Endothelial cell of umbilical vein (primary cell): ENCODE measurements at regions not wholly inside any gene's neighbourhood (a gene's known extent, or its start where the extent isn't known, plus 50 kb on each side); places are given as distances from the start of the nearest gene placed in this dataset.

Experiments
- BruUV-seq: library from RNA; stranded (reverse); fragments of 400-500 nt; replicated peaks from 2 replicates; lab custom pipeline; 2021; lab: Mats Ljungman, UMichigan
- CTCF ChIA-PET: fragments of 300-600, 350-600 bp; sonication (Branson Sonifier 250); formaldehyde crosslinking; loops from one replicate; lab custom pipeline; 2021; ENCODE audit warnings: antibody characterized with exemption, inconsistent platforms; lab: Charles Lee
- POLR2A ChIA-PET: fragments of 300-600, 350-600 bp; sonication (Branson Sonifier 250); formaldehyde crosslinking; loops from one replicate; lab custom pipeline; 2021; ENCODE audit warnings: antibody characterized with exemption, inconsistent platforms; lab: Charles Lee
- DNase-seq: peaks from one replicate; pipeline ENCODE4 v3.0.0-alpha.2; 2011; ENCODE audit warnings: low read depth, low spot score
- FAIRE-seq: peaks from 2 replicates; lab custom pipeline; 2011; peaks lifted over from hg19 to GRCh38; lab: Jason Lieb, UNC
- H2AFZ ChIP-seq: 2 replicates; pipeline ENCODE4 v1.6.0; 2012; ENCODE audit warnings: low read depth, low read length, control low read depth, inconsistent platforms
- H3K27ac ChIP-seq: 2 replicates; pipeline ENCODE4 v1.5.1; 2011; ENCODE audit warnings: low read depth, mild to moderate bottlenecking, control low read depth, low read length, moderate library complexity; ENCODE audit not compliant: insufficient read depth
- H3K27me3 ChIP-seq, 2 experiments: 2 replicates each; pipeline versions ENCODE4 v1.6.0 to v1.6.1; 2011; ENCODE audit warnings: low read length in 2 of 2, mixed read lengths in 1 of 2; ENCODE audit not compliant: control insufficient read depth in 2 of 2, insufficient read depth in 2 of 2
- H3K36me3 ChIP-seq, 2 experiments: 2 replicates in 1 of 2; 3 replicates in 1 of 2; pipeline ENCODE4 v1.5.1; 2011; ENCODE audit warnings: low read length in 2 of 2, mild to moderate bottlenecking in 1 of 2, moderate library complexity in 1 of 2; ENCODE audit not compliant: control insufficient read depth in 2 of 2, insufficient read depth in 2 of 2; ENCODE audit errors: extremely low read depth in 1 of 2
- H3K4me1 ChIP-seq: 3 replicates; pipeline ENCODE4 v1.5.1; 2011; ENCODE audit warnings: mild to moderate bottlenecking, low read length; ENCODE audit not compliant: control insufficient read depth, insufficient read depth; ENCODE audit errors: extremely low read depth
- H3K4me2 ChIP-seq: 2 replicates; pipeline ENCODE4 v1.6.1; 2011; ENCODE audit warnings: low read length, control low read depth, mixed read lengths; ENCODE audit not compliant: insufficient read depth
- H3K4me3 ChIP-seq, 3 experiments: fragments of 200-600 bp in 1 of 3; sonication (generic), shearing (Covaris generic) in 1 of 3; replicated peaks in 1 of 3; 2 replicates each; pipeline ENCODE4 v1.5.1; 2011 to 2016; ENCODE audit warnings: control low read depth in 3 of 3, low read length in 3 of 3, mild to moderate bottlenecking in 2 of 3, inconsistent platforms in 1 of 3, low read depth in 1 of 3, moderate library complexity in 1 of 3; ENCODE audit not compliant: insufficient read depth in 1 of 3
- H3K79me2 ChIP-seq: 2 replicates; pipeline ENCODE4 v1.6.0; 2012; ENCODE audit warnings: low read length, inconsistent platforms; ENCODE audit not compliant: control insufficient read depth, insufficient read depth
- H3K9ac ChIP-seq: replicated peaks from 2 replicates; pipeline ENCODE3; 2011; ENCODE audit warnings: low read length, control low read depth; ENCODE audit not compliant: insufficient read depth; ENCODE audit errors: extremely low read depth
- H3K9me1 ChIP-seq: replicated peaks from 3 replicates; pipeline ENCODE4 v1.6.0; 2011; ENCODE audit warnings: mild to moderate bottlenecking, low read length; ENCODE audit not compliant: control insufficient read depth, insufficient read depth; ENCODE audit errors: extremely low read depth
- H3K9me3 ChIP-seq: replicated peaks from 2 replicates; pipeline ENCODE4 v1.5.1; 2012; ENCODE audit warnings: low read length, inconsistent platforms; ENCODE audit not compliant: control insufficient read depth, insufficient read depth
- H4K20me1 ChIP-seq: replicated peaks from 2 replicates; pipeline ENCODE3; 2011; ENCODE audit warnings: mild to moderate bottlenecking, low read length; ENCODE audit not compliant: control insufficient read depth, insufficient read depth; ENCODE audit errors: extremely low read depth
- EZH2 ChIP-seq: IDR thresholded peaks from 2 replicates; pipeline ENCODE4 v1.6.1; 2012; ENCODE audit warnings: borderline replicate concordance, low read depth, mild to moderate bottlenecking, moderate library complexity, low read length, inconsistent platforms; ENCODE audit not compliant: severe bottlenecking
- FOS ChIP-seq: IDR thresholded peaks from 2 replicates; pipeline ENCODE4 v1.6.1; 2011; ENCODE audit warnings: mild to moderate bottlenecking, low read length, moderate library complexity, borderline replicate concordance; ENCODE audit not compliant: insufficient read depth
- POLR2A ChIP-seq: IDR thresholded peaks from 2 replicates; pipeline ENCODE4 v1.6.1; 2012; ENCODE audit warnings: low read depth, mild to moderate bottlenecking, control low read depth, low read length
- POLR2AphosphoS5 ChIP-seq: IDR thresholded peaks from 2 replicates; pipeline ENCODE4 v1.6.1; 2012; ENCODE audit warnings: low read depth, mild to moderate bottlenecking, control low read depth, low read length, moderate library complexity; ENCODE audit not compliant: insufficient read depth
- dilution Hi-C: fragments of 300-500 bp; cut with MboI; formaldehyde crosslinking; loops from one replicate; pipeline ENCODE4 v1.15.0; 2019; ENCODE audit warnings: low sequenced_read_pairs; ENCODE audit not compliant: extremely low pct_ligation_motif_present
- intact Hi-C: fragments of 100-400 bp; cut with micrococcal nuclease; formaldehyde crosslinking; loops from one replicate; pipeline ENCODE4 v1.10.0; 2022
- TF ChIP-seq, protein P1 (sequence below), 2 donors: IDR thresholded peaks; 1 replicate in 1 of 2; 2 replicates in 1 of 2; pipeline ENCODE4 v1.5.1; 2011; ENCODE audit warnings: low read length in 2 of 2, mild to moderate bottlenecking in 2 of 2, moderate library complexity in 2 of 2, control low read depth in 1 of 2, inconsistent platforms in 1 of 2, low read depth in 1 of 2; ENCODE audit not compliant: insufficient read depth in 1 of 2; ENCODE audit errors: extremely low read depth in 1 of 2
- TF ChIP-seq, protein P2 (sequence below): IDR thresholded peaks from 2 replicates; pipeline ENCODE4 v1.6.1; 2011; ENCODE audit not compliant: insufficient read depth, insufficient read length

DNA sequence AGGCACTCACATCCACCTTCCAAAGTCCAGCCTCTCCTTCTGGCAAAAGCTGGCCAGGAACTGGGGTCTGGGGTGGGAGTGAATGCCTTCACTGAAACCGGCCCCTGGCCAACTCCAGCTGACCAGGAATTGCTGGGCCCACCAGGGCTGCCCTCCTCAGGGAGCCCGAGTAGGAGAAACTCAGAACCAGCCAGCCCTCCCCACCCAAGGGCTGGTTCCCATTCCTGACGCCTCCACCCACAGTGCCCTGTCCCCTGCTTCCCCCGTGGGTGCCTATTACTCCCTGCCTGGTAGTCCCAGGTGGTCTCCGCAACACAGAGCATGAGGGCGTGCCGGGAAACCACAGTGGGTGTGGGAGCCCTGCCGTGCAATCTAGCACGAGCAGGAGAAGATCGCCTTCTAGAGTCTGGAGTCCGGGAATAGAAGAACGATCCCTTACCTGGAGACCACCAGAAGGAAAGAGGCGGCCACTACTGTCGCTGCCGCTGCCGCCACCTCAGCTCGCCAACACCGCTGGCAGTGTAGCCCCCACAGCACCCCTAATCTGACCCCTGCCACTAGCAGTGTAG lies 178.8 kb downstream of the POTEB3 start:
- intact Hi-C loops (no loop called here), dilution Hi-C loops (no loop called here)
- TF ChIP-seq, protein P1, sequence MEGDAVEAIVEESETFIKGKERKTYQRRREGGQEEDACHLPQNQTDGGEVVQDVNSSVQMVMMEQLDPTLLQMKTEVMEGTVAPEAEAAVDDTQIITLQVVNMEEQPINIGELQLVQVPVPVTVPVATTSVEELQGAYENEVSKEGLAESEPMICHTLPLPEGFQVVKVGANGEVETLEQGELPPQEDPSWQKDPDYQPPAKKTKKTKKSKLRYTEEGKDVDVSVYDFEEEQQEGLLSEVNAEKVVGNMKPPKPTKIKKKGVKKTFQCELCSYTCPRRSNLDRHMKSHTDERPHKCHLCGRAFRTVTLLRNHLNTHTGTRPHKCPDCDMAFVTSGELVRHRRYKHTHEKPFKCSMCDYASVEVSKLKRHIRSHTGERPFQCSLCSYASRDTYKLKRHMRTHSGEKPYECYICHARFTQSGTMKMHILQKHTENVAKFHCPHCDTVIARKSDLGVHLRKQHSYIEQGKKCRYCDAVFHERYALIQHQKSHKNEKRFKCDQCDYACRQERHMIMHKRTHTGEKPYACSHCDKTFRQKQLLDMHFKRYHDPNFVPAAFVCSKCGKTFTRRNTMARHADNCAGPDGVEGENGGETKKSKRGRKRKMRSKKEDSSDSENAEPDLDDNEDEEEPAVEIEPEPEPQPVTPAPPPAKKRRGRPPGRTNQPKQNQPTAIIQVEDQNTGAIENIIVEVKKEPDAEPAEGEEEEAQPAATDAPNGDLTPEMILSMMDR (IDR thresholded peaks at IDR 0.05; ENCODE audit: extremely low read depth in 1 of 2, insufficient read depth in 1 of 2, low read depth in 1 of 2, low read length in 2 of 2): no peak
- TF ChIP-seq, protein P2, sequence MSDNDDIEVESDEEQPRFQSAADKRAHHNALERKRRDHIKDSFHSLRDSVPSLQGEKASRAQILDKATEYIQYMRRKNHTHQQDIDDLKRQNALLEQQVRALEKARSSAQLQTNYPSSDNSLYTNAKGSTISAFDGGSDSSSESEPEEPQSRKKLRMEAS: no peak
- TF ChIP-seq POLR2AphosphoS5 (no peak), FOS (no peak), EZH2 (no peak), POLR2A (no peak)
- FAIRE-seq (no peak), DNase-seq (no peak)
- H3K4me1 ChIP-seq: no peaks in the 10 kb centered on the region
- H3K27ac ChIP-seq: no peak overlapping the region
- no peaks in the 10 kb centered on the region for H3K79me2 ChIP-seq
- peaks cover 16% of the 10 kb centered on the region for H3K9me3 ChIP-seq
- no peaks in the 10 kb centered on the region for H3K36me3 ChIP-seq
- no peak overlapping the region for H3K4me2 ChIP-seq
- ChIA-PET POLR2A (no interaction called here), CTCF (no interaction called here)
- no peaks in the 10 kb centered on the region for H4K20me1 ChIP-seq
- H2AFZ ChIP-seq: no peak overlapping the region
- H3K27me3 ChIP-seq: no peaks in the 10 kb centered on the region
- no peaks in the 10 kb centered on the region for H3K9me1 ChIP-seq
- no peak overlapping the region for H3K9ac ChIP-seq
- no TSS peak for BruUV-seq
- H3K4me3 ChIP-seq: no peak overlapping the region
